Activated naive CD8-positive, alpha-beta T cell treated with anti-CD3 and anti-CD28 coated beads, Interleukin-2, amount 50 U/mL, for 24 hours (primary cell): ENCODE measurements at regions not wholly inside any gene's neighbourhood (a gene's known extent, or its start where the extent isn't known, plus 50 kb on each side); places are given as distances from the start of the nearest gene placed in this dataset.
"Not testable (repeated sequence)": the region's sequence is repeated elsewhere in the genome, so short reads cannot be mapped to it uniquely, and the experiment has no call there.

ENCODE experiments used
- ATAC-seq: fragments of 150-1000 bp; cut with Tn5 transposase; one replicate; pipeline ENCODE4 v1.10.0; 2021
- DNase-seq: peaks from one replicate; pipeline ENCODE4 v3.0.0; 2021
- H3K27ac Mint-ChIP-seq: one replicate; pipeline ENCODE4 v1.8.0; 2021; ENCODE audit warnings: mild to moderate bottlenecking, mixed read lengths
- H3K27me3 Mint-ChIP-seq: one replicate; pipeline ENCODE4 v1.8.0; 2021; ENCODE audit warnings: mixed read lengths
- H3K36me3 Mint-ChIP-seq: one replicate; pipeline ENCODE4 v1.8.0; 2021; ENCODE audit warnings: low read depth, mixed read lengths
- H3K4me1 Mint-ChIP-seq: one replicate; pipeline ENCODE4 v1.8.0; 2021; ENCODE audit warnings: mixed read lengths
- H3K4me3 Mint-ChIP-seq: one replicate; pipeline ENCODE4 v1.8.0; 2021; ENCODE audit warnings: mild to moderate bottlenecking, moderate library complexity, mixed read lengths
- H3K9me3 Mint-ChIP-seq: one replicate; pipeline ENCODE4 v1.8.0; 2021; ENCODE audit warnings: mixed read lengths

DNA sequence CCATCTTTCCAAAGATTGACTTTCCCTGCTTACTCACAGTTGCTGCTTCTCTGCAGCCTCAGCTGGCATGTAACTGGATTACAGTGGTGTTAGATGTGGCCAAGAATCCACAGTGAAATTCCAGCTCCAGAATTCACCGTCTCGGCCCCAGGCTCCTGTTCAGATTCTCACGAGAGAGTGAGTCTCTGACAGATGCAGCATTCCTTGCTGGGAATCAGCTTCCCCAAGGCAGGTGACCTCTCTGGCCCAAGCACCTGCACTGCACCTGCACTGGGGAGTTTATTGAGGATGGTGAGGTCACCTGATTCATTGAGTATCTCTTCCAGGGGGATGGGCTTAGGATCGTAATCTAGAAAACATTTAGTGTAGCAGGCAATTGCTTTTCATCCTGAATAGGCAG, 600.5 kb upstream of the RBFOX1 start:
- Mint-ChIP-seq H3K27ac (no peak overlapping the region), H3K27me3 (no peaks in the 10 kb centered on the region), H3K4me3 (no peak overlapping the region), H3K36me3 (no peaks in the 10 kb centered on the region), H3K4me1 (no peaks in the 10 kb centered on the region), H3K9me3 (no peaks in the 10 kb centered on the region)
- ATAC-seq = no peak
- no peak for DNase-seq

DNA sequence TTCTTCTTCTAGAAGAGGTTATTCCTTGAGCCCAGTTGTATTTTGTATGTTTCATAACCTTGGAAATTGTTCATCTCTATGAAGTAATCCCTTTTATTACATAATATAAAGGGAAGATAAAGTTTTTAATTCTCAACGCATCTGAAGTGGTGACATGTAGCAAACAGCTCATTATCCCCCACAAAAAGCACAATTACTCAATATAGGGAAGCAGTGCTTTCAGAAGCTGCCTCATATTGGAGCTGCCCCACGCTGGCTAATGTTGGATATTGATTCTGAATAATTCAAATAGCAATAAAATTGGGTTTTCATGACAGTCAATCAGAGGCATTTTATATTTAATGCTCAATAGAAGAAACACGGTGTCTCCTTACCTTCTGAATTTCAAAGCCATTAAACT, 604.3 kb upstream of the RBFOX1 start:
- ATAC-seq = no peak
- Mint-ChIP-seq H3K9me3 (peaks cover 4% of the 10 kb centered on the region), H3K4me3 (no peak overlapping the region), H3K27me3 (no peaks in the 10 kb centered on the region), H3K27ac (no peak overlapping the region), H3K36me3 (no peaks in the 10 kb centered on the region), H3K4me1 (no peaks in the 10 kb centered on the region)
- no peak for DNase-seq

GRCh38 chr16:6726621-6727020, 606.0 kb upstream of the RBFOX1 start:
- H3K27ac Mint-ChIP-seq = no peak overlapping the region
- DNase-seq (no peak), ATAC-seq (no peak)

GRCh38 chr16:6725634-6726331, 606.9 kb upstream of the RBFOX1 start:
- Mint-ChIP-seq H3K27me3 (no peaks in the 10 kb centered on the region), H3K4me3 (no peak overlapping the region), H3K9me3 (peaks cover 4% of the 10 kb centered on the region), H3K27ac (no peak overlapping the region), H3K4me1 (no peaks in the 10 kb centered on the region), H3K36me3 (no peaks in the 10 kb centered on the region)
- ATAC-seq (no peak), DNase-seq (no peak)

More at GRCh38 chr16:6726621-6727020, 606.0 kb upstream of the RBFOX1 start:
- H3K36me3 Mint-ChIP-seq = no peaks in the 10 kb centered on the region
- no peaks in the 10 kb centered on the region for H3K4me1 Mint-ChIP-seq
- H3K27me3 Mint-ChIP-seq = no peaks in the 10 kb centered on the region
- H3K9me3 Mint-ChIP-seq = peaks cover 4% of the 10 kb centered on the region
- H3K4me3 Mint-ChIP-seq = no peak overlapping the region

DNA sequence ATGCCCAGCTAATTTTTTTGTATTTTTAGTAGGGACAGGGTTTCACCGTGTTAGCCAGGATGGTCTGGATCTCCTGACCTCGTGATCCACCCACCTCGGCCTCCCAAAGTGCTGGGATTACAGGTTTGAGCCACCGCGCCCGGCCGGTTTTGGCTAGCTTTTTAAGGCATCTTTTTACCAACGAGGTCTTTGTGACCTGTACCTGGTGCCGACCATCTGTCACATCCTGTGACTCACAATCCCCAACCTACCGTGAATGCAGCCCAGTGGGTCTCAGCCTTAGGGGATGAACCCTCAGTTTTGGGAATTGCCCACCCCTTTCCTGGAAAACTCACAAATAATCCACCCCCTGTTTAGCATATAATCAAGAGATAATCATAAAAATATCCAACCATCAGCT, 607.4 kb upstream of the RBFOX1 start:
- not testable (repeated sequence) for H3K27me3 Mint-ChIP-seq, ATAC-seq, H3K4me3 Mint-ChIP-seq, H3K36me3 Mint-ChIP-seq, H3K4me1 Mint-ChIP-seq, H3K9me3 Mint-ChIP-seq, H3K27ac Mint-ChIP-seq, DNase-seq

- Mint-ChIP-seq H3K36me3 (no peaks in the 10 kb centered on the region), H3K4me1 (no peaks in the 10 kb centered on the region), H3K27ac (no peak overlapping the region), H3K9me3 (peaks cover 14% of the 10 kb centered on the region), H3K27me3 (no peaks in the 10 kb centered on the region), H3K4me3 (no peak overlapping the region)
- DNase-seq (no peak), ATAC-seq (no peak)
These were observed 609.9 kb upstream of the RBFOX1 start for GRCh38 chr16:6722786-6723185.

GRCh38 chr16:6714510-6714909, 618.1 kb upstream of the RBFOX1 start:
- ATAC-seq = no peak
- no peaks in the 10 kb centered on the region for H3K27me3 Mint-ChIP-seq
- H3K4me3 Mint-ChIP-seq = no peak overlapping the region
- no peaks in the 10 kb centered on the region for H3K4me1 Mint-ChIP-seq
- H3K27ac Mint-ChIP-seq = no peak overlapping the region
- peaks cover 31% of the 10 kb centered on the region for H3K9me3 Mint-ChIP-seq
- no peak for DNase-seq
- no peaks in the 10 kb centered on the region for H3K36me3 Mint-ChIP-seq

GRCh38 chr16:6709736-6710135, 622.9 kb upstream of the RBFOX1 start:
- Mint-ChIP-seq H3K9me3 (peaks cover 31% of the 10 kb centered on the region), H3K27ac (no peak overlapping the region), H3K4me1 (no peaks in the 10 kb centered on the region), H3K36me3 (no peaks in the 10 kb centered on the region), H3K27me3 (no peaks in the 10 kb centered on the region), H3K4me3 (no peak overlapping the region)
- DNase-seq = no peak
- no peak for ATAC-seq

GRCh38 chr16:6708576-6709215, 623.9 kb upstream of the RBFOX1 start:
- Mint-ChIP-seq H3K27me3 (no peaks in the 10 kb centered on the region), H3K36me3 (no peaks in the 10 kb centered on the region), H3K27ac (no peak overlapping the region), H3K9me3 (peaks cover 30% of the 10 kb centered on the region), H3K4me1 (no peaks in the 10 kb centered on the region), H3K4me3 (no peak overlapping the region)
- DNase-seq (no peak), ATAC-seq (no peak)

- DNase-seq (no peak), ATAC-seq (no peak)
- no peak overlapping the region for H3K27ac Mint-ChIP-seq
- no peaks in the 10 kb centered on the region for H3K4me1 Mint-ChIP-seq
- H3K4me3 Mint-ChIP-seq = no peak overlapping the region
- H3K9me3 Mint-ChIP-seq = peaks cover 9% of the 10 kb centered on the region
- H3K36me3 Mint-ChIP-seq = no peaks in the 10 kb centered on the region
- H3K27me3 Mint-ChIP-seq = no peaks in the 10 kb centered on the region
These were observed 628.2 kb upstream of the RBFOX1 start for GRCh38 chr16:6704306-6704930.

- no peak for ATAC-seq
- no peak overlapping the region for H3K27ac Mint-ChIP-seq
These were observed 631.5 kb upstream of the RBFOX1 start for GRCh38 chr16:6701096-6701495.

GRCh38 chr16:6698548-6698947, 634.1 kb upstream of the RBFOX1 start:
- no peak overlapping the region for H3K4me3 Mint-ChIP-seq
- DNase-seq (no peak), ATAC-seq (no peak)
- no peaks in the 10 kb centered on the region for H3K27me3 Mint-ChIP-seq
- H3K36me3 Mint-ChIP-seq = no peaks in the 10 kb centered on the region
- no peaks in the 10 kb centered on the region for H3K4me1 Mint-ChIP-seq
- H3K27ac Mint-ChIP-seq = no peak overlapping the region
- H3K9me3 Mint-ChIP-seq = no peaks in the 10 kb centered on the region

More at GRCh38 chr16:6701096-6701495, 631.5 kb upstream of the RBFOX1 start:
- no peaks in the 10 kb centered on the region for H3K27me3 Mint-ChIP-seq
- no peaks in the 10 kb centered on the region for H3K4me1 Mint-ChIP-seq
- H3K9me3 Mint-ChIP-seq = no peaks in the 10 kb centered on the region
- DNase-seq = no peak
- no peak overlapping the region for H3K4me3 Mint-ChIP-seq
- H3K36me3 Mint-ChIP-seq = no peaks in the 10 kb centered on the region

DNA sequence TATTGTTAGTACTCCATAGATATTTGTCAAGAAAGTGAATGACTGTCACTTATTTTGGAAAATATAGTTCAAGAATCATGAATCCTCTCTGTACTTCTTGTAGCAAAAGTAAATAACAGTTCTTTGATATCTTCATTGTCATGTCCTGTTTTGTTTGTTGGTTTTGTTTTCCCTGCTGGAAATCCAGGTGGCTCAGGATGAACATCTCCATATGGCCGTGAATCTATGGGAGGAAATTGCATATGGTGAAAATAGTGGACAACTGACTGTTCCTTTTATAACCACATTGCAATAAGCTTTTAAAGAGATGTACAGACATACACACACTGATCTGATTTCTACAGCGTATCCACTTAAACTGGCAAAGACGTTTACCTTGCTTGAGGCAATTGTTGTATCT, 637.0 kb upstream of the RBFOX1 start:
- no peaks in the 10 kb centered on the region for H3K36me3 Mint-ChIP-seq
- ATAC-seq (no peak), DNase-seq (no peak)
- H3K4me1 Mint-ChIP-seq = no peaks in the 10 kb centered on the region
- H3K4me3 Mint-ChIP-seq = no peak overlapping the region
- no peaks in the 10 kb centered on the region for H3K27me3 Mint-ChIP-seq
- H3K9me3 Mint-ChIP-seq = no peaks in the 10 kb centered on the region
- no peak overlapping the region for H3K27ac Mint-ChIP-seq

- DNase-seq = no peak
- H3K4me1 Mint-ChIP-seq = no peaks in the 10 kb centered on the region
- H3K9me3 Mint-ChIP-seq = no peaks in the 10 kb centered on the region
- no peak overlapping the region for H3K27ac Mint-ChIP-seq
- no peaks in the 10 kb centered on the region for H3K27me3 Mint-ChIP-seq
- H3K4me3 Mint-ChIP-seq = no peak overlapping the region
- ATAC-seq = no peak
- no peaks in the 10 kb centered on the region for H3K36me3 Mint-ChIP-seq
These were observed 638.0 kb upstream of the RBFOX1 start for GRCh38 chr16:6694636-6695035.

GRCh38 chr16:6693418-6693817, 639.2 kb upstream of the RBFOX1 start:
- H3K4me1 Mint-ChIP-seq, DNase-seq, H3K4me3 Mint-ChIP-seq, H3K36me3 Mint-ChIP-seq, H3K27me3 Mint-ChIP-seq, H3K27ac Mint-ChIP-seq, H3K9me3 Mint-ChIP-seq, ATAC-seq: not testable (repeated sequence)
